IMR-90 (cell line): ENCODE measurements at regions not wholly inside any gene's neighbourhood (a gene's known extent, or its start where the extent isn't known, plus 50 kb on each side); places are given as distances from the start of the nearest gene placed in this dataset.

Source experiments
- POLR2A ChIP-seq: IDR thresholded peaks from 2 replicates; pipeline ENCODE4 v1.6.1; 2012; ENCODE audit warnings: mild to moderate bottlenecking, low read depth, low read length
- RCOR1 ChIP-seq: IDR thresholded peaks from 2 replicates; pipeline ENCODE4 v1.6.1; 2012; ENCODE audit warnings: mild to moderate bottlenecking, low read length, improper control_type of control experiment; ENCODE audit not compliant: insufficient replicate concordance

DNA sequence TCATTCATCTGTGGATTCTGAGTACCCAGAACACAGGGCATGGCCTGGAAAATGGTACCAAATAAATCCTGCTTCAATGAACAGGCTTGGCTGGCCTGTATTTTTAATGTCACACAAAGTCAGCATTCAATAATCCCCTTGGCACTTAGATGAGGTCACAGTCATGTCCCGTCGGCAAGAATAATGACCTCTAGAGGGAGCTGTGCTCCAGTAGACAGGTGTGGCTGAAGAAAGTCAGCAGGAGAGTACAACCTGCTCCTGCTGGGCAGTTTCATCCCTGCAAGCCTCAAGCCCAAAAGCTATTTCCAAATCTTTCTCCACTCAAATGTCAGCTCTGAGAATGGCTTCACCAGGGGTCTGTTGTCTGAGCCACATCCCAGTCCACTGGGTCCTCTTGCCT, 404.0 kb upstream of the F9 start:
- TF ChIP-seq POLR2A = no peak
- no peak for TF ChIP-seq RCOR1
